WI38 (cell line): ENCODE measurements at regions not wholly inside any gene's neighbourhood (a gene's known extent, or its start where the extent isn't known, plus 50 kb on each side); places are given as distances from the start of the nearest gene placed in this dataset.
"Not testable (repeated sequence)": the region's sequence is repeated elsewhere in the genome, so short reads cannot be mapped to it uniquely, and the experiment has no call there.

Experiments
- H3K4me3 ChIP-seq: 2 replicates; pipeline ENCODE4 v1.5.1; 2011; ENCODE audit warnings: low read depth, mild to moderate bottlenecking, control low read depth, low read length
- TF ChIP-seq, protein P1 (sequence below): IDR thresholded peaks from 2 replicates; pipeline ENCODE4 v1.5.1; 2012; ENCODE audit warnings: low read depth, mild to moderate bottlenecking, control low read depth, low read length

GRCh38 chr7:91355695-91356435 lies 91.6 kb downstream of the FZD1 start:
- H3K4me3 ChIP-seq = no peak overlapping the region
- TF ChIP-seq, protein P1, sequence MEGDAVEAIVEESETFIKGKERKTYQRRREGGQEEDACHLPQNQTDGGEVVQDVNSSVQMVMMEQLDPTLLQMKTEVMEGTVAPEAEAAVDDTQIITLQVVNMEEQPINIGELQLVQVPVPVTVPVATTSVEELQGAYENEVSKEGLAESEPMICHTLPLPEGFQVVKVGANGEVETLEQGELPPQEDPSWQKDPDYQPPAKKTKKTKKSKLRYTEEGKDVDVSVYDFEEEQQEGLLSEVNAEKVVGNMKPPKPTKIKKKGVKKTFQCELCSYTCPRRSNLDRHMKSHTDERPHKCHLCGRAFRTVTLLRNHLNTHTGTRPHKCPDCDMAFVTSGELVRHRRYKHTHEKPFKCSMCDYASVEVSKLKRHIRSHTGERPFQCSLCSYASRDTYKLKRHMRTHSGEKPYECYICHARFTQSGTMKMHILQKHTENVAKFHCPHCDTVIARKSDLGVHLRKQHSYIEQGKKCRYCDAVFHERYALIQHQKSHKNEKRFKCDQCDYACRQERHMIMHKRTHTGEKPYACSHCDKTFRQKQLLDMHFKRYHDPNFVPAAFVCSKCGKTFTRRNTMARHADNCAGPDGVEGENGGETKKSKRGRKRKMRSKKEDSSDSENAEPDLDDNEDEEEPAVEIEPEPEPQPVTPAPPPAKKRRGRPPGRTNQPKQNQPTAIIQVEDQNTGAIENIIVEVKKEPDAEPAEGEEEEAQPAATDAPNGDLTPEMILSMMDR = no peak

DNA sequence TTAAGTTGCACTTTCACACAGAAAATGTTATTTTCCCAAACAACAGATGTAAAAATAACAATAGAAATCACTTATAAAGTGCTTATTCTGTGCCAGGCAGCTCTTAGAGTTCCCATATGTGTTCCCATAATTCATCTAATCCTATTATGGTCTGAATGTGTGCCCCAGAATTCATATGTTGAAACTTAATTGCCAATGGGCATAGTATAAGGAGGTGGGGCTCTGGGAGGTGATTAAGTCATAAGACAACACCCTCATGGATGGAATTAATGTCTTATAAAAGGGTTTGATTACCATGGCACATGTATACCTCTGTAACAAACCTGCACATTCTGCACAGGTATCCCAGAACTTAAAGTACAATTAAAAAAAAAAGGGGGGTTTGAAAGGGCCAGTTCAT lies 92.7 kb downstream of the FZD1 start:
- TF ChIP-seq, protein P1 = no peak
- H3K4me3 ChIP-seq = no peak overlapping the region

DNA sequence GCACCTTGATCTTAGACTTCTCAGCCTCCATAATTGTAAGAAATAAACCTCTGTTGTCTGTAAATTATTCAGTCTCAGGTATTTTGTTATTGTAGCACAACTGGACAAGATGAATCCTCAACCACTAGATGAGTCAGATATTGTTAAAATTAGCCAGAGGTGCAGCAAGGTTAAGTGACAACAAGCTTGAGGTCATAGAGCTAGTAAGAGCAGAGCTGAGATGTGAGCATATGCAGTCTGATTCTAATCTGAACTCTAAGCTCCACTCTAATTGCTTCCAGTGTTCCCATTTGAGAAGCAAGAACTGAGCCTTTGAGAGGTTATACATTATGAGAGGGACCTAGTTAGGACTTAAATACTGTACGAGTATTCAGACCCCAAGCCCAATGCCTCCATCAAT lies 93.1 kb downstream of the FZD1 start:
- H3K4me3 ChIP-seq = no peak overlapping the region
- TF ChIP-seq, protein P1 = no peak

- H3K4me3 ChIP-seq = no peak overlapping the region
- TF ChIP-seq, protein P1 = no peak
Measured at GRCh38 chr7:91357901-91358300, 93.7 kb downstream of the FZD1 start.

DNA sequence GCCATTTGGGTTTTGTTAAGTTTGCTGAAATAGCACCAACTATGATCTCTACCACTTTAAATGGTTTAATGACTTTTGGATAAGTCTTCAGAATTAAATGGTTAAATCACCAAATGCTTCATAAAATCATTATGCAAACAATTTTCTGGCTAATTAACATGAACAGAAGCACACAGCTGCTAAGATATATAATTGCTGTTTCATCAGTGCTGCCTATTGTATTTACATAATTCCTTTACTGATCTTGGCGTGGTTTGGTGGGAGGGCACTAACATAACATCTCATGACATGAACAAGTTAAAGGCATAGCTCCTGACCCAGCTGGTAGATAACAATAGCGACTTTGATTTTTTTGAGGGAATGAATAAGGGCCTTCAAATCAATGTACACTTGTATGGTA lies 94.1 kb downstream of the FZD1 start:
- TF ChIP-seq, protein P1 = no peak

DNA sequence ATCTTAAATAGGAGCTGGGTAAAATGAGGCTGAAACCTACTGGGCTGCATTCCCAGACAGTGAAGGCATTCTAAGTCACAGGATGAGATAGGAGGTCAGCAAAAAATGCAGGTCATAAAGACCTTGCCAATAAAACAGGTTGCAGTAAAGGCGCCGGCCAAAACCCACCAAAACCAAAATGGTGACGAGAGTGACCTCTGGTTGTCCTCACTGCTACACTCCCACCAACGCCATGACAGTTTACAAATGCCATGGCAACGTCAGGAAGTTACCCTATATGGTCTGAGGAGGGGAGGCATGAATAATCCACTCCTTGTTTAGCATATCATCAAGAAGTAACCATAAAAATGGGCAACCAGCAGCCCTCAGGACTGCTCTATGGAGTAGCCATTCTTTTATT lies 100.9 kb downstream of the FZD1 start:
- not testable (repeated sequence) for H3K4me3 ChIP-seq

More for the DNA sequence above, 94.1 kb downstream of the FZD1 start:
- H3K4me3 ChIP-seq = no peak overlapping the region

- TF ChIP-seq, protein P1 = no peak
Measured at GRCh38 chr7:91366091-91366490, 101.9 kb downstream of the FZD1 start.

More at GRCh38 chr7:91366091-91366490, 101.9 kb downstream of the FZD1 start:
- no peak overlapping the region for H3K4me3 ChIP-seq
